ENCODE measurements at regions not wholly inside any gene's neighbourhood (a gene's known extent, or its start where the extent isn't known, plus 50 kb on each side); places are given as distances from the start of the nearest gene placed in this dataset.
A peak's percentile ranks its signal among the peaks of the same experiment; 100 is the strongest.

- H3K79me2 ChIP-seq (ENCODE audit: control insufficient read depth, insufficient read depth, low read length): no peaks in the 10 kb centered on the region
- FAIRE-seq (no peak), DNase-seq (ENCODE audit: low read depth, low spot score) (no peak)
- H3K9me1 ChIP-seq (replicated peaks; ENCODE audit: control insufficient read depth, extremely low read depth, insufficient read depth, low read length): peaks cover 2% of the 10 kb centered on the region
- no peak for TF ChIP-seq POLR2A (IDR thresholded peaks at IDR 0.05; ENCODE audit: low read depth, low read length)
- TF ChIP-seq MAX (IDR thresholded peaks at IDR 0.05; ENCODE audit: insufficient read depth, insufficient read length): no peak
- TF ChIP-seq MYC (IDR thresholded peaks at IDR 0.05; ENCODE audit: low read depth, low read length): no peak
- TF ChIP-seq GATA2 (IDR thresholded peaks at IDR 0.05; ENCODE audit: insufficient read depth, insufficient read length, low read depth, low read length): no peak
- TF ChIP-seq EZH2 (IDR thresholded peaks at IDR 0.05; ENCODE audit: borderline replicate concordance, low read depth, low read length, severe bottlenecking): no peak
- no peak for TF ChIP-seq POLR2AphosphoS5 (IDR thresholded peaks at IDR 0.05; ENCODE audit: insufficient read depth, low read depth, low read length)
- no peak for TF ChIP-seq JUN (IDR thresholded peaks at IDR 0.05; ENCODE audit: borderline replicate concordance, insufficient read depth, insufficient read length, low read depth)
- ChIA-PET CTCF (interaction anchor here (1.3 to 1.9 kb wide), 3 partner anchors 9 to 14 kb away, joined by 3 to 6 read pairs (median 3); no protein-coding TSS in a partner anchor), POLR2A (no interaction called here)
- BruUV-seq (replicated peaks): no TSS peak
- peaks cover 3% of the 10 kb centered on the region for H3K4me1 ChIP-seq (ENCODE audit: control insufficient read depth, extremely low read depth, insufficient read depth, low read length)
- no peaks in the 10 kb centered on the region for H3K9me3 ChIP-seq (replicated peaks; ENCODE audit: control insufficient read depth, insufficient read depth, low read length)
- dilution Hi-C loops (cut with MboI; ENCODE audit: extremely low pct_ligation_motif_present, low sequenced_read_pairs) (no loop called here), intact Hi-C loops (cut with micrococcal nuclease) (no loop called here)
- H2AFZ ChIP-seq (ENCODE audit: low read depth, low read length): no peak overlapping the region
- no peak overlapping the region for H3K4me2 ChIP-seq (ENCODE audit: insufficient read depth, low read length)
- H3K27ac ChIP-seq (ENCODE audit: insufficient read depth, low read depth, low read length): no peak overlapping the region
- no peak overlapping the region for H3K9ac ChIP-seq (replicated peaks; ENCODE audit: extremely low read depth, insufficient read depth, low read length)
- H3K4me3 ChIP-seq (replicated peaks in 1 of 3; ENCODE audit: insufficient read depth in 1 of 3, low read depth in 1 of 3, low read length in 3 of 3): no peak overlapping the region
- no peaks in the 10 kb centered on the region for H3K27me3 ChIP-seq (ENCODE audit: control insufficient read depth in 2 of 2, insufficient read depth in 2 of 2, low read length in 2 of 2)
- no peaks in the 10 kb centered on the region for H3K36me3 ChIP-seq (ENCODE audit: control insufficient read depth in 2 of 2, extremely low read depth in 1 of 2, insufficient read depth in 2 of 2, low read length in 2 of 2)
- no peaks in the 10 kb centered on the region for H4K20me1 ChIP-seq (replicated peaks; ENCODE audit: control insufficient read depth, extremely low read depth, insufficient read depth, low read length)
Measured at GRCh38 chr2:150174971-150175421, 312.5 kb downstream of the RND3 start.

- ChIA-PET POLR2A (no interaction called here), CTCF (interaction anchor here (1.3 to 1.9 kb wide), 3 partner anchors 10 to 14 kb away, joined by 3 to 6 read pairs (median 3); no protein-coding TSS in a partner anchor)
- dilution Hi-C loops (cut with MboI; ENCODE audit: extremely low pct_ligation_motif_present, low sequenced_read_pairs): no loop called here
- Histone ChIP-seq H3K27me3 (ENCODE audit: control insufficient read depth in 2 of 2, insufficient read depth in 2 of 2, low read length in 2 of 2) (no peaks in the 10 kb centered on the region), H3K4me2 (ENCODE audit: insufficient read depth, low read length) (no peak overlapping the region), H3K9me1 (replicated peaks; ENCODE audit: control insufficient read depth, extremely low read depth, insufficient read depth, low read length) (peaks cover 2% of the 10 kb centered on the region), H4K20me1 (replicated peaks; ENCODE audit: control insufficient read depth, extremely low read depth, insufficient read depth, low read length) (no peaks in the 10 kb centered on the region), H2AFZ (ENCODE audit: low read depth, low read length) (no peak overlapping the region), H3K27ac (ENCODE audit: insufficient read depth, low read depth, low read length) (no peak overlapping the region), H3K4me3 (replicated peaks in 1 of 3; ENCODE audit: insufficient read depth in 1 of 3, low read depth in 1 of 3, low read length in 3 of 3) (no peak overlapping the region), H3K4me1 (ENCODE audit: control insufficient read depth, extremely low read depth, insufficient read depth, low read length) (peaks cover 3% of the 10 kb centered on the region), H3K9me3 (replicated peaks; ENCODE audit: control insufficient read depth, insufficient read depth, low read length) (no peaks in the 10 kb centered on the region), H3K9ac (replicated peaks; ENCODE audit: extremely low read depth, insufficient read depth, low read length) (no peak overlapping the region), H3K79me2 (ENCODE audit: control insufficient read depth, insufficient read depth, low read length) (no peaks in the 10 kb centered on the region), H3K36me3 (ENCODE audit: control insufficient read depth in 2 of 2, extremely low read depth in 1 of 2, insufficient read depth in 2 of 2, low read length in 2 of 2) (no peaks in the 10 kb centered on the region)
- peak; percentile 12 for TF ChIP-seq FOS (IDR thresholded peaks at IDR 0.05; ENCODE audit: borderline replicate concordance, insufficient read depth, low read length)
- TF ChIP-seq MAX (IDR thresholded peaks at IDR 0.05; ENCODE audit: insufficient read depth, insufficient read length): no peak
- TF ChIP-seq POLR2AphosphoS5 (IDR thresholded peaks at IDR 0.05; ENCODE audit: insufficient read depth, low read depth, low read length): no peak
- intact Hi-C loops (cut with micrococcal nuclease): no loop called here
- no peak for FAIRE-seq
- BruUV-seq (replicated peaks): no TSS peak
- DNase-seq (ENCODE audit: low read depth, low spot score): no peak
Measured at GRCh38 chr2:150174056-150174805, 313.2 kb downstream of the RND3 start.
